NCI-H146 (cell line): ENCODE measurements at regions not wholly inside any gene's neighbourhood (a gene's known extent, or its start where the extent isn't known, plus 50 kb on each side); places are given as distances from the start of the nearest gene placed in this dataset.
"Not testable (repeated sequence)": the region's sequence is repeated elsewhere in the genome, so short reads cannot be mapped to it uniquely, and the experiment has no call there.

ENCODE experiments used
- DNase-seq: peaks from one replicate; lab custom pipeline; 2025; lab: John Stamatoyannopoulos, UW

- no peak for DNase-seq
Observed at GRCh38 chr12:13440844-13441243, 244.3 kb downstream of the EMP1 start.

- DNase-seq: no peak
Observed at GRCh38 chr12:13437541-13437940, 241.0 kb downstream of the EMP1 start.

- DNase-seq: no peak
Observed at GRCh38 chr12:13436696-13437391, 240.3 kb downstream of the EMP1 start.

DNA sequence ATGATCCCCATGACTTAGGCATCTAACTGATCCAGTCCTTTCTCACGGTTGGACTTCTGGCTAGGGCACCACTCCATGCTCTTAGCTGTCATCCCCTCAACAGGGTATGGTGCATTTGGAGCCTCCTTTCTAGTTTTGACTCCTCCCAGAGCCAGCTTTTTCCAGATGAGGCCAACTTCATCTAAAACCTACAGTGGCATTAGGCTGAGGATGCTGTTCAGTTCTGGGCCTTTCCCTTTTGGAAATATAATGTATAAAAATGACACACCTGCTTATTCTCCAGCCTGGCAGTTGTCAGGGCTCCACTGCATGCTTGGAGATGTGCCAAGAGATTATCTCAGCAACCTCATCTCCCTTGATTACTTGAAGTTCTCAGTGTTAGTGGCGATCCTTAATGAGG is 239.7 kb downstream of the EMP1 start:
- DNase-seq: no peak

- DNase-seq: no peak
Observed at GRCh38 chr12:13435235-13435933, 238.9 kb downstream of the EMP1 start.

- no peak for DNase-seq
Observed at GRCh38 chr12:13433768-13434167, 237.2 kb downstream of the EMP1 start.

- no peak for DNase-seq
Observed at GRCh38 chr12:13431041-13431440, 234.5 kb downstream of the EMP1 start.

- no peak for DNase-seq
Observed at GRCh38 chr12:13428538-13429265, 232.2 kb downstream of the EMP1 start.

DNA sequence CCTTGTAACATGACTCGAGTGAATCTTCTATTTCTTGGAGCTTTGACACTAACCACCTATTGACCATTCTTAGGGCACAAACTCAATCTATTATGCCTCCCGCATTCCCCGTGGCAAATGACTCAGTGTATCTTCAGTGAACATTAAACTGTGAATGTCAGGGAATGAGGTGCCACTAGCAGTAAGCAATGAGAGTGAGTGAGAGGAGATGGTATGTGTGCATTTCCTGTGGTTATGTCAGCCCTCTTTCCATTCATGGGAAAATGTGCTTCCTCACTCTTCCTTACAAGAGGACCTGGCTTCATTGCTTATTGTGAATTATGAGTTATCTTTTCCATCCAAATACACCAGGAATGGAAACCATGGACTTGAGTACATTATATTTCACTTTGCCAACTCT is 229.2 kb downstream of the EMP1 start:
- no peak for DNase-seq

GRCh38 chr12:13422291-13422690 is 225.8 kb downstream of the EMP1 start:
- no peak for DNase-seq

GRCh38 chr12:13417516-13417915 is 221.0 kb downstream of the EMP1 start:
- DNase-seq: no peak

- DNase-seq: no peak
Observed at GRCh38 chr12:13411287-13411686, 214.8 kb downstream of the EMP1 start.

- no peak for DNase-seq
Observed at GRCh38 chr12:13405961-13406703, 209.6 kb downstream of the EMP1 start.

DNA sequence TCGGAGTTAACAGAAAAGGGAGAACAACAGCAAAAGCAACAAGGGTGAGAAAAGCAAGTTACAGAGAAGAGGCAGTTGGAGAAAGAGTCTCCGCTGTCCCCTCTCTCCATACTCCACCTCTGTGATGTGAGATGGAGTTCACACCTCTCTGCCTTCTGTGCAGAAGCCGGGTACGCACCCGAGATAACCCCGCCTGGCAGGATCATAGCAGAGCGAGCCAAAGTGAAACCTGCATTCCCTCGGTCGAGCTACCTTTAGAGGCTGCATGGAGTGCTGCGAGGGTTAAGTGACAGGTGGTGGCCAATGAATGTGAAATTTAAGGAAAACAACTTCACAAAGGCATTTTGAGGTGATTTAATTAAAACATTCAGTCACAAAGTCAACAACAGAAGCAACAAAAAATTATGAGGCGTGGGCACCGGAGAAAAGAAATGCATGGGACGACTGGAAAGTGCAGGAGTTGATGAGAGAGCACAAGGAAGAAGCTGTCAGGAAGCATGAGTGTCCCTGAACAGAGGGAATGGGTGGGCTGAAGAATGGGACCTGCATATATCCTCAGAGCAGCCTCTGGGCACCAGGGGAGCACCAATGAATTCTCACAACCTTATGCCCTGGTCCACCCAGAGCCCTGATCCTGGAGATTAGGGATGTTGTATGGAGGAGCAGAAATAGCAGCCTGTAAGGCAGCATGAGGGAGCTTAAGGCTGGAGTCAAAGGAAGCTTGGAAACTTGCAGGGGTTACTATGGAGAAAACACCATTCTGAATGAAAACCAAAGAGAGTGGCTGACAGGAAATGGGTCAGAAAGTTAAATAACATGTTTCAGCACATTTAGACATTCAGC is 208.3 kb downstream of the EMP1 start:
- no peak for DNase-seq

GRCh38 chr12:13404111-13404628 is 207.6 kb downstream of the EMP1 start:
- no peak for DNase-seq

- DNase-seq: not testable (repeated sequence)
Observed at GRCh38 chr12:13391375-13391774, 194.8 kb downstream of the EMP1 start.

- DNase-seq: no peak
Observed at GRCh38 chr12:13390918-13391317, 194.4 kb downstream of the EMP1 start.

DNA sequence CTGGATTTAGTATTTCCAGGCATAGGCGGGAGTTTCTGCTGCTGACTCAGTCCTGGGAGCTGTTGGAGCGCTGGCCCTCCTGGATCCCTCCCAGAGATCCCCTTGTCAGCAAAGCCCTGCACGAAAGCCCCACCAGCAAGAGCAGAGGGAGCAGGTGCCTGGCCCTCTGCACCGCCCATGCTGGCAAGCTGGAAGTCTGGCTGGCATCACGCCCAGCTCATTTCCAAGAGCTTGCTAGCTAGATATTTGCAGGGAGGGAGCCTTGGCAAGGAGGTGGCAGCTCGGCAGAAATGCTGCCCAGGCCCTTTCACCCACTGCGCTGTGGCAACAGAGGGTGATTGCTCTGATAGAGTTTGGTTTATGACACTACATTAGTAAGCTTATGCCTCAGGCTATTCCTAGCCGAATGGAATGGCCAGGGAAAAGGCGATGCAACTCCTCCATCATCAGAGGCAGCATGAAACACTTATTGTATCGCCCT is 193.9 kb downstream of the EMP1 start:
- peak; percentile 13 for DNase-seq

DNA sequence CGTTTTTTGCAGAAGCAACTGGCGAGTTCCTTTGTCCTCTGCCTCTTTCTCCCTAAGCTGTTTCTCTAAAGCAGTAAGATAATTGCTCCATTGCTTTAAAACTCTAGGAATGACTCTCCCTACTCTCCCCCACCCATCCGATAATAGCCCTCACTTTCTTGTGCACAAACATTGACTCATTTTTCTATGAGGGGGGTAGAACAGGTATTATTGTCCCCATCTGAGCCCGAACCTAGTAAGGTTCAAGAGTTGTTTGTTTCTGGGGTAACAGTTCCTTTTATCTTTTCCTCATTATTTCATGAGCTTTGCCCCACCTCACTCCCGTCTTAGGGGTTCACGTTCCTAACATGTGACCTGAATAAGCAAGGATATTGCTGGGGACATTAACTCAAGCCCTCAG is 190.6 kb downstream of the EMP1 start:
- no peak for DNase-seq

- DNase-seq: no peak
Observed at GRCh38 chr12:13386323-13387039, 190.0 kb downstream of the EMP1 start.
